Testis (tissue), 2 donors: ENCODE measurements at regions not wholly inside any gene's neighbourhood (a gene's known extent, or its start where the extent isn't known, plus 50 kb on each side); places are given as distances from the start of the nearest gene placed in this dataset.

Experiments used
- POLR2A ChIP-seq: fragments of 450-650 bp; IDR thresholded peaks from one replicate; pipeline ENCODE4 v1.6.1; 2017; ENCODE audit warnings: antibody characterized with exemption, mild to moderate bottlenecking, moderate library complexity
- TF ChIP-seq, protein P1 (sequence below), 3 experiments: fragments of 450-650 bp in 2 of 3; fragments of 200-600 bp in 1 of 3; sonication (generic) in 1 of 3; IDR thresholded peaks; one replicate each; pipeline ENCODE4 v1.5.1; 2016 to 2019; ENCODE audit warnings: antibody characterized with exemption in 3 of 3, mild to moderate bottlenecking in 2 of 3, moderate library complexity in 1 of 3

DNA sequence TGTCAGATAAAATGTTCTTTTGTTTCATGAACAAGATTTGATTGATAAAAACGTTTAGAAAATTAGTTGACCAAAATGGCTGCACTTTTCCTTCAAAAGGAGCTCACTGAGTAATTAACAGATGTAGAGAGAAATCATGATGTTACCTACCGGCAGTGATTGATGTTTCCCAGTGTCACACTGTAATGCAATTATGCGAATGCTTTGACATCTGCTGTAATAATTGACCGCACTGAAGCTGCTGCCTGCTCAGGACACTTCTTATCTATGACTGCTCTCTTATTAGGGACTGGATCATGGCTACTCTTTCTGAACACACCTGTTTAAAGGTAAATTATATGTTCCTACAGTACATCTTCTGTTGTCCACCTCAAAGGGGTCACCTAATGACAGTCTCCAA is 94.6 kb downstream of the GPR63 start:
- TF ChIP-seq, protein P1, sequence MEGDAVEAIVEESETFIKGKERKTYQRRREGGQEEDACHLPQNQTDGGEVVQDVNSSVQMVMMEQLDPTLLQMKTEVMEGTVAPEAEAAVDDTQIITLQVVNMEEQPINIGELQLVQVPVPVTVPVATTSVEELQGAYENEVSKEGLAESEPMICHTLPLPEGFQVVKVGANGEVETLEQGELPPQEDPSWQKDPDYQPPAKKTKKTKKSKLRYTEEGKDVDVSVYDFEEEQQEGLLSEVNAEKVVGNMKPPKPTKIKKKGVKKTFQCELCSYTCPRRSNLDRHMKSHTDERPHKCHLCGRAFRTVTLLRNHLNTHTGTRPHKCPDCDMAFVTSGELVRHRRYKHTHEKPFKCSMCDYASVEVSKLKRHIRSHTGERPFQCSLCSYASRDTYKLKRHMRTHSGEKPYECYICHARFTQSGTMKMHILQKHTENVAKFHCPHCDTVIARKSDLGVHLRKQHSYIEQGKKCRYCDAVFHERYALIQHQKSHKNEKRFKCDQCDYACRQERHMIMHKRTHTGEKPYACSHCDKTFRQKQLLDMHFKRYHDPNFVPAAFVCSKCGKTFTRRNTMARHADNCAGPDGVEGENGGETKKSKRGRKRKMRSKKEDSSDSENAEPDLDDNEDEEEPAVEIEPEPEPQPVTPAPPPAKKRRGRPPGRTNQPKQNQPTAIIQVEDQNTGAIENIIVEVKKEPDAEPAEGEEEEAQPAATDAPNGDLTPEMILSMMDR (IDR thresholded peaks at IDR 0.05) = no peak
- no peak for TF ChIP-seq POLR2A
